ENCODE measurements at regions not wholly inside any gene's neighbourhood (a gene's known extent, or its start where the extent isn't known, plus 50 kb on each side); places are given as distances from the start of the nearest gene placed in this dataset.

DNA sequence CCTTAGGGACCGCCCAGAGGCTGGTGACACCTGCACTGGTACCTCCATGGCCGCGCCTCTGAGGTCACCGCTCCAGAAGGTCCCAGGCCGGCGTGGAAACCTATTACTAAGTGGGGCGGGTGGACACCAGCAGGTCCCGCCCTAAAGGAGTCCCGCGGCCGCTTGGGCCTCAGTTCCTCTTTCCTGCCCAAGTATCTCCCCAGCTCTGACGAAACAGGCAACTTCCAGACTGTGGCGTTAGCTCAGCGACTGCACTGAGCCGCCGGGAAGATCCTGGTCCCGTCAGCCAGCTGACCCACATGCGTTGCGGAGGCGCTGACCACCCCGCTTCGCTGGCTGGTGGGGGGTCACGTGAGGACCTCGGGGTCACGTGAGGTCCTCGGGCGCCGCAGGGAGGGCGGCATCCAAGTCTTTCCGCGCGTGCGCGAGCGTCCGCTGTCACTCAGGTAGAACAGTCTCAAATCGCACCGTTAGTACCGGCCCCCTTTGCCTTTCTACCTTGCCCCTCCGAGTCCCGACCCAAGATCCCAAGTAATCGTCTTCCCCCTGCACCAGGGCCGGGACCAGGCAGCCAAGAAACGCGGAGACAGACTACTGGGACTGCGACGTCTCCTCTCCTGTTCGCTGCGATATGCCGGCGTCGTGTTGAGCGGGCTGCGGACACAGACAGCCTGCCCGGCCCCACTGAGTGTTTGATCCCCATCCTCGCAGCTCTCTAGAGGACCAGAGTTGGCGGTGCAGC is 53.7 kb upstream of the KDM4C start (continued):
- TF ChIP-seq JUND (CRISPR knock-in tag; IDR thresholded peaks at IDR 0.05) = no peak
- no peak for TF ChIP-seq ZNF460 (CRISPR knock-in tag; IDR thresholded peaks at IDR 0.05; ENCODE audit: borderline replicate concordance)
- no peak; the same call in 1 of the 2 replicates for TF ChIP-seq LBX2 (CRISPR knock-in tag; IDR thresholded peaks at IDR 0.05; ENCODE audit: borderline replicate concordance)
- no peak for TF ChIP-seq CREBL2 (CRISPR knock-in tag; IDR thresholded peaks at IDR 0.05; ENCODE audit: borderline replicate concordance)
- TF ChIP-seq ARID2 (CRISPR knock-in tag; IDR thresholded peaks at IDR 0.05; ENCODE audit: borderline replicate concordance) = no peak
- TF ChIP-seq GABPA (IDR thresholded peaks at IDR 0.05; ENCODE audit: low read depth, low read length) = no peak
- no peak for TF ChIP-seq GABPA (CRISPR knock-in tag; IDR thresholded peaks at IDR 0.05; ENCODE audit: low read depth)
- TF ChIP-seq HCFC1 (IDR thresholded peaks at IDR 0.05; ENCODE audit: low read depth, low read length) = no peak
- no peak for TF ChIP-seq ZNF746 (CRISPR knock-in tag; IDR thresholded peaks at IDR 0.05)
- TF ChIP-seq, protein P1, sequence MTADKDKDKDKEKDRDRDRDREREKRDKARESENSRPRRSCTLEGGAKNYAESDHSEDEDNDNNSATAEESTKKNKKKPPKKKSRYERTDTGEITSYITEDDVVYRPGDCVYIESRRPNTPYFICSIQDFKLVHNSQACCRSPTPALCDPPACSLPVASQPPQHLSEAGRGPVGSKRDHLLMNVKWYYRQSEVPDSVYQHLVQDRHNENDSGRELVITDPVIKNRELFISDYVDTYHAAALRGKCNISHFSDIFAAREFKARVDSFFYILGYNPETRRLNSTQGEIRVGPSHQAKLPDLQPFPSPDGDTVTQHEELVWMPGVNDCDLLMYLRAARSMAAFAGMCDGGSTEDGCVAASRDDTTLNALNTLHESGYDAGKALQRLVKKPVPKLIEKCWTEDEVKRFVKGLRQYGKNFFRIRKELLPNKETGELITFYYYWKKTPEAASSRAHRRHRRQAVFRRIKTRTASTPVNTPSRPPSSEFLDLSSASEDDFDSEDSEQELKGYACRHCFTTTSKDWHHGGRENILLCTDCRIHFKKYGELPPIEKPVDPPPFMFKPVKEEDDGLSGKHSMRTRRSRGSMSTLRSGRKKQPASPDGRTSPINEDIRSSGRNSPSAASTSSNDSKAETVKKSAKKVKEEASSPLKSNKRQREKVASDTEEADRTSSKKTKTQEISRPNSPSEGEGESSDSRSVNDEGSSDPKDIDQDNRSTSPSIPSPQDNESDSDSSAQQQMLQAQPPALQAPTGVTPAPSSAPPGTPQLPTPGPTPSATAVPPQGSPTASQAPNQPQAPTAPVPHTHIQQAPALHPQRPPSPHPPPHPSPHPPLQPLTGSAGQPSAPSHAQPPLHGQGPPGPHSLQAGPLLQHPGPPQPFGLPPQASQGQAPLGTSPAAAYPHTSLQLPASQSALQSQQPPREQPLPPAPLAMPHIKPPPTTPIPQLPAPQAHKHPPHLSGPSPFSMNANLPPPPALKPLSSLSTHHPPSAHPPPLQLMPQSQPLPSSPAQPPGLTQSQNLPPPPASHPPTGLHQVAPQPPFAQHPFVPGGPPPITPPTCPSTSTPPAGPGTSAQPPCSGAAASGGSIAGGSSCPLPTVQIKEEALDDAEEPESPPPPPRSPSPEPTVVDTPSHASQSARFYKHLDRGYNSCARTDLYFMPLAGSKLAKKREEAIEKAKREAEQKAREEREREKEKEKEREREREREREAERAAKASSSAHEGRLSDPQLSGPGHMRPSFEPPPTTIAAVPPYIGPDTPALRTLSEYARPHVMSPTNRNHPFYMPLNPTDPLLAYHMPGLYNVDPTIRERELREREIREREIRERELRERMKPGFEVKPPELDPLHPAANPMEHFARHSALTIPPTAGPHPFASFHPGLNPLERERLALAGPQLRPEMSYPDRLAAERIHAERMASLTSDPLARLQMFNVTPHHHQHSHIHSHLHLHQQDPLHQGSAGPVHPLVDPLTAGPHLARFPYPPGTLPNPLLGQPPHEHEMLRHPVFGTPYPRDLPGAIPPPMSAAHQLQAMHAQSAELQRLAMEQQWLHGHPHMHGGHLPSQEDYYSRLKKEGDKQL (CRISPR knock-in tag; IDR thresholded peaks at IDR 0.05; ENCODE audit: low read depth) = no peak
- no peak for TF ChIP-seq GLI4 (CRISPR knock-in tag; IDR thresholded peaks at IDR 0.05; ENCODE audit: borderline replicate concordance)
- TF ChIP-seq YEATS4 (CRISPR knock-in tag; IDR thresholded peaks at IDR 0.05; ENCODE audit: borderline replicate concordance) = 0 out of 2 replicates have a peak, but pooled peaks have one; percentile 28
- TF ChIP-seq ZNF350 (CRISPR knock-in tag; IDR thresholded peaks at IDR 0.05; ENCODE audit: borderline replicate concordance, low read depth) = no peak; the same call in 1 of the 2 replicates
- no peak for TF ChIP-seq ISX (CRISPR knock-in tag; conservative IDR thresholded peaks at IDR 0.05)
- TF ChIP-seq ZNF556 (CRISPR knock-in tag; IDR thresholded peaks at IDR 0.05; ENCODE audit: borderline replicate concordance) = no peak
- no peak for TF ChIP-seq PRPF4 (IDR thresholded peaks at IDR 0.05; ENCODE audit: low read depth, low read length, poor library complexity, severe bottlenecking)
- no peak for TF ChIP-seq MTF1 (CRISPR knock-in tag; IDR thresholded peaks at IDR 0.05)
- no peak for TF ChIP-seq ZNF703 (CRISPR knock-in tag; IDR thresholded peaks at IDR 0.05; ENCODE audit: borderline replicate concordance)
- no peak for TF ChIP-seq SCMH1 (CRISPR knock-in tag; IDR thresholded peaks at IDR 0.05; ENCODE audit: borderline replicate concordance)
- TF ChIP-seq SMARCE1 (IDR thresholded peaks at IDR 0.05; ENCODE audit: borderline replicate concordance) = no peak
- TF ChIP-seq MTERF4 (CRISPR knock-in tag; IDR thresholded peaks at IDR 0.05) = no peak
- peak; percentile 74 for TF ChIP-seq RXRA (CRISPR knock-in tag; IDR thresholded peaks at IDR 0.05)
